Esophagus muscularis mucosa (tissue), 4 donors: ENCODE measurements at regions not wholly inside any gene's neighbourhood (a gene's known extent, or its start where the extent isn't known, plus 50 kb on each side); places are given as distances from the start of the nearest gene placed in this dataset.

Experiments used
- DNase-seq: peaks from one replicate; pipeline ENCODE4 v3.0.0-alpha.2; 2017; ENCODE audit errors: extremely low spot score
- H3K27ac ChIP-seq, 4 donors: fragments of 200-600 bp; sonication (generic); replicated peaks in 1 of 4; 1 replicate in 3 of 4; 2 replicates in 1 of 4; pipeline ENCODE4 v1.5.1; 2016 to 2019; ENCODE audit warnings: mild to moderate bottlenecking in 1 of 4
- H3K27me3 ChIP-seq, 4 donors: fragments of 200-600 bp; sonication (generic); one replicate each; pipeline versions ENCODE4 v1.5.1 to v1.6.0; 2016 to 2019
- H3K36me3 ChIP-seq, 4 donors: fragments of 200-600 bp; sonication (generic); one replicate each; pipeline ENCODE4 v1.5.1; 2016 to 2019
- H3K4me1 ChIP-seq, 4 donors: fragments of 200-600 bp; sonication (generic); one replicate each; pipeline ENCODE4 v1.5.1; 2016 to 2019
- H3K4me3 ChIP-seq, 4 donors: fragments of 200-600 bp; sonication (generic); 1 replicate in 2 of 4; 2 replicates in 2 of 4; pipeline ENCODE4 v1.5.1; 2016 to 2019; ENCODE audit warnings: mild to moderate bottlenecking in 4 of 4, moderate library complexity in 1 of 4
- H3K9me3 ChIP-seq, 4 donors: fragments of 200-600 bp; sonication (generic); 1 replicate in 3 of 4; 2 replicates in 1 of 4; pipeline ENCODE4 v1.5.1; 2016 to 2019
- EP300 ChIP-seq: sonication (generic); formaldehyde crosslinking; IDR thresholded peaks from one replicate; pipeline ENCODE4 v1.6.1; 2017; ENCODE audit warnings: antibody characterized with exemption
- POLR2A ChIP-seq: fragments of 450-650 bp; IDR thresholded peaks from one replicate; pipeline ENCODE4 v1.6.1; 2017; ENCODE audit warnings: antibody characterized with exemption, moderate library complexity, mild to moderate bottlenecking, low read depth
- POLR2AphosphoS5 ChIP-seq, 2 donors: sonication (generic); formaldehyde crosslinking; IDR thresholded peaks; one replicate each; pipeline ENCODE4 v1.6.1; 2017; ENCODE audit warnings: antibody characterized with exemption in 2 of 2
- WGBS: methylation state at CpG from one replicate; pipeline ENCODE4 v1.1.5; 2018; 5-methylcytosine and 5-hydroxymethylcytosine counted together
- intact Hi-C: fragments of 100-400 bp; cut with DNase I; formaldehyde crosslinking; loops from one replicate; pipeline ENCODE4 v1.15.1; 2023
- TF ChIP-seq, protein P1 (sequence below), 3 experiments: fragments of 200-600 bp in 2 of 3; fragments of 450-650 bp in 1 of 3; sonication (generic) in 2 of 3; IDR thresholded peaks; one replicate each; pipeline ENCODE4 v1.5.1; 2017 to 2019; ENCODE audit warnings: antibody characterized with exemption in 3 of 3, mild to moderate bottlenecking in 2 of 3, moderate library complexity in 1 of 3

DNA sequence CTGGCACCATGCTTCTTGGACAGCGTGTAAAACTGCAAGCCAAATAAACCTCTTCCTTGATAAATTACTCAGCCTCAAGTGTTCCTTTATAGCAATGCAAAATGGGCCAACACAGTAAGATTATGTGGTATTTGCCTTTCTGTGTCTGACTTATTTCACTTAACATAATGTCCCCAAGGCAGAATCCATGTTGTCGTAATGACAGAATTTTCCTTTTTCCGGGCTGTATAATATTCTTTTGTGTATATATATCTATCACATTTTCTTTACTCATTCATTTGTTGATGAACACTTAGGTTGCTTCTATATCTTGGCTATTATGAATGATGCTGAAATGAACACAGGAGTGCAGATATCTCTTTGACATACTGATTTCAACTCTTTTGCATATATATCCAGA, 209.1 kb upstream of the PTER start:
- WGBS, result 87% methylated on average over 3 of the region's 3 CpGs
- no peak overlapping the region for H3K27ac ChIP-seq
- H3K4me3 ChIP-seq, result no peak overlapping the region
- no peaks in the 10 kb centered on the region for H3K4me1 ChIP-seq
- TF ChIP-seq EP300, result no peak
- TF ChIP-seq POLR2AphosphoS5 (IDR thresholded peaks at IDR 0.05), result no peak
- TF ChIP-seq, protein P1, sequence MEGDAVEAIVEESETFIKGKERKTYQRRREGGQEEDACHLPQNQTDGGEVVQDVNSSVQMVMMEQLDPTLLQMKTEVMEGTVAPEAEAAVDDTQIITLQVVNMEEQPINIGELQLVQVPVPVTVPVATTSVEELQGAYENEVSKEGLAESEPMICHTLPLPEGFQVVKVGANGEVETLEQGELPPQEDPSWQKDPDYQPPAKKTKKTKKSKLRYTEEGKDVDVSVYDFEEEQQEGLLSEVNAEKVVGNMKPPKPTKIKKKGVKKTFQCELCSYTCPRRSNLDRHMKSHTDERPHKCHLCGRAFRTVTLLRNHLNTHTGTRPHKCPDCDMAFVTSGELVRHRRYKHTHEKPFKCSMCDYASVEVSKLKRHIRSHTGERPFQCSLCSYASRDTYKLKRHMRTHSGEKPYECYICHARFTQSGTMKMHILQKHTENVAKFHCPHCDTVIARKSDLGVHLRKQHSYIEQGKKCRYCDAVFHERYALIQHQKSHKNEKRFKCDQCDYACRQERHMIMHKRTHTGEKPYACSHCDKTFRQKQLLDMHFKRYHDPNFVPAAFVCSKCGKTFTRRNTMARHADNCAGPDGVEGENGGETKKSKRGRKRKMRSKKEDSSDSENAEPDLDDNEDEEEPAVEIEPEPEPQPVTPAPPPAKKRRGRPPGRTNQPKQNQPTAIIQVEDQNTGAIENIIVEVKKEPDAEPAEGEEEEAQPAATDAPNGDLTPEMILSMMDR (IDR thresholded peaks at IDR 0.05), result no peak
- TF ChIP-seq POLR2A, result no peak
- DNase-seq, result no peak
- H3K36me3 ChIP-seq, result no peaks in the 10 kb centered on the region
- peaks cover 0 to 17% (median 15%) of the 10 kb centered on the region in 4 donors for H3K9me3 ChIP-seq
- intact Hi-C loops, result no loop called here
- H3K27me3 ChIP-seq, result no peaks in the 10 kb centered on the region

DNA sequence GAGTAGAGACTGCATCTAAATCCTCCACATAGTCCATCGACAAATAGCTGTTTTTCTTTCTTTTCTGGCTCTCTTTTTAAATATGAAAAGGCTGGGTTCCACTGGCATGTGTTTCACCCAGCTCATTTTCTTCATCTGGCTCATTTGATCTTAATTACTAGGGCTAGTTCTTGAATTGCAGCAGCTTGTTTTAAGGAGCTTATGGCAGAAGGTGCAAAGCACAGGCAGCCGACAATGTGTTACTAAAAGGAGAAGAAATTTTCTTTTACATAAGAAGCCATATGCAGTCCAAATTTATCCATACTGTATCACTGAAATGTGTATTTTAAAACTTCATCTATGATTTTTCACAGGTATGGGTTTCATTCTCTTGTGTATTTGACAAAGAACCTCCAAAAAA, 205.6 kb upstream of the PTER start:
- no peaks in the 10 kb centered on the region for H3K27me3 ChIP-seq
- H3K36me3 ChIP-seq, result no peaks in the 10 kb centered on the region
- no peak for TF ChIP-seq POLR2A
- TF ChIP-seq, protein P1 (IDR thresholded peaks at IDR 0.05), result no peak
- WGBS, result 79% methylated on average over 2 of the region's 2 CpGs
- no peak for DNase-seq
- H3K4me3 ChIP-seq, result no peak overlapping the region
- intact Hi-C loops, result no loop called here
- H3K27ac ChIP-seq, result no peak overlapping the region
- H3K4me1 ChIP-seq, result no peaks in the 10 kb centered on the region
- peaks cover 0 to 6% (median 0%) of the 10 kb centered on the region in 4 donors for H3K9me3 ChIP-seq

DNA sequence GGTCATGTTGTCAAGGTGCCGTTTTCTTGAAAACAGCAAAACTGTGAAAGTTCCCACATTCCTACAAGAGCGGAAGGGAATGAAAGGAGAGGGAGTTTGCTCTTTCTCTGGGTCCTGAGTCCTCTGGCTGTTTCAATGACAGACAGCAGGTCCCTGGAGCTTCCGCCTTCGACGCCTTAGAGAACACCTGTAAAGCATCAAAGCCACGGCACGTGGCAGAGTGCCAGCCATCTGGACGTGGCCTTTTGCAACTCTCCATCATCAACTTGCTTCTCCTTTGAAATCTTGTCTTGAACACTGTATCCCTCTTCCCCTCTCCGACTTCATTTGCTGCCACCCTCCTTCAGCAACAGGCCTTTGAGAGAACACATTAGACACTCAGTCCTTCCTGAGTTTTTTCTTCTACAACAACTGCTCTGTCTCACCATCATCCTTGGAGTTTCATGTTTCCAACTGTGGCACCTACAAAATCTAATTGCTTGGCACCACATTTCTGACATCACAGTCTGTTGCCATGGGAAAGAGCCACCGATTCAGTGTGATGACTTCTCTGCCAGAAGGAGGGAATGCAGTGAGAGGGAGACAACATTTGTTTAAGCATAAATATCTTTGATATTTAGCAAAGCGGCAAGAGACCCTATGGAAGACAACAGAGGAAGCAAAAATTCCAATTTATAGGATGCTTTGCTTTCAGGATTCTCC, 204.9 kb upstream of the PTER start:
- no peak overlapping the region for H3K27ac ChIP-seq
- H3K36me3 ChIP-seq, result no peaks in the 10 kb centered on the region
- intact Hi-C loops, result no loop called here
- TF ChIP-seq, protein P1 (IDR thresholded peaks at IDR 0.05), result no peak
- no peak overlapping the region for H3K4me3 ChIP-seq
- H3K9me3 ChIP-seq, result peaks cover 0 to 6% (median 0%) of the 10 kb centered on the region in 4 donors
- no peak for DNase-seq
- WGBS, result 39% methylated on average over 11 of the region's 11 CpGs
- H3K27me3 ChIP-seq, result no peaks in the 10 kb centered on the region
- H3K4me1 ChIP-seq, result no peaks in the 10 kb centered on the region

DNA sequence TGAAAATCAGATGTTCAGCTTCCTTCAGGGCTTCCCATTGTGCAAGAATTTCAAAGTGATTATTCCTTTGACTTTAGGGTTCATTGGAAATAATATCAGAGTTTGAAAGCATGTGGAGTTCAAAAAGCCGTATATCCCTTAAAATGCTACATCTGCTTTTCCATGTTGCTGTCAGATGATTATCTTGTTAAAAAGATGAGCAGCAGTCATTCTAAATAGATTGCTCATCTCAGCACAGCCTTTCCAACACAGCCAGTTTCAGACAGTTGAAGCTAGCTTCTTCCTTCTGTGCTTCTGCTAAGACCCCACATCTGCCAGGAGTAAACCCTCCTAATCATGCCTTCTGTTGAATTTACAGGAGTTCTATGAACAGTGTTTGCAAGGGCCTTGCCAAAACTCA, 204.4 kb upstream of the PTER start:
- Histone ChIP-seq H3K4me3 (no peak overlapping the region), H3K4me1 (no peaks in the 10 kb centered on the region), H3K9me3 (peaks cover 0 to 3% (median 0%) of the 10 kb centered on the region in 4 donors), H3K36me3 (no peaks in the 10 kb centered on the region), H3K27ac (no peak overlapping the region), H3K27me3 (no peaks in the 10 kb centered on the region)
- no peak for DNase-seq
- intact Hi-C loops, result no loop called here
- 35% methylated on average over 1 of the region's 1 CpG for WGBS
- TF ChIP-seq, protein P1 (IDR thresholded peaks at IDR 0.05), result no peak
- TF ChIP-seq POLR2AphosphoS5 (IDR thresholded peaks at IDR 0.05) (no peak), POLR2A (no peak), EP300 (no peak)

DNA sequence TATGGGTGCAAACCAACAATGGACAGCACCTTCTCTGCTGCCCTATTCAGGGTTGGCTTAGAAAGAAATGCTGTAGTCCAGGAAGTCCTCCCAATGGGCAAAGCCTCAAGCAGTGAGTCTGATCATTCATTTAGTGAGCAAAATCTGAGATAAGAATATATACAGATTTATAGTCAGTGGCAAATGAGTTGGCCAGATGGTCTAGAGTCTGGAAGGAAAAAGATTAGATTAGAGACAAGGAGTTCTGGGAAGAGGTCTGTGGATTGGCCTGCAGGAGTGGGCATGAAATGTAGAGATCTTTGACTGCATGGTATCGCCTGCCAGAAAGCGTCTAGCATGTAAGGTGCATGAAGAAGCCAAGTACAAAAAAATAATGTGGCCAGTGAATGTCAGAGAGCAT, 201.9 kb upstream of the PTER start:
- H3K36me3 ChIP-seq, result no peaks in the 10 kb centered on the region
- H3K27ac ChIP-seq, result no peak overlapping the region
- 83% methylated on average over 2 of the region's 2 CpGs for WGBS
- H3K27me3 ChIP-seq, result no peaks in the 10 kb centered on the region
- H3K4me3 ChIP-seq, result no peak overlapping the region
- intact Hi-C loops, result no loop called here
- TF ChIP-seq POLR2AphosphoS5 (IDR thresholded peaks at IDR 0.05) (no peak), POLR2A (no peak), EP300 (no peak)
- TF ChIP-seq, protein P1 (IDR thresholded peaks at IDR 0.05), result no peak
- H3K4me1 ChIP-seq, result no peaks in the 10 kb centered on the region
- no peaks in the 10 kb centered on the region for H3K9me3 ChIP-seq
- DNase-seq, result no peak
